OCI-LY3 (cell line): ENCODE measurements at regions not wholly inside any gene's neighbourhood (a gene's known extent, or its start where the extent isn't known, plus 50 kb on each side); places are given as distances from the start of the nearest gene placed in this dataset.

ENCODE experiments used
- H2AFZ ChIP-seq: fragments of 200-600, 300-600 bp; shearing (Covaris generic); 2 replicates; pipeline ENCODE4 v1.6.0; 2014; ENCODE audit warnings: antibody characterized with exemption, low read depth, low read length
- H3K27ac ChIP-seq: fragments of 200-600, 300-600 bp; sonication (generic); 2 replicates; pipeline ENCODE4 v1.5.1; 2014; ENCODE audit warnings: mild to moderate bottlenecking, low read length, moderate library complexity, mixed read lengths
- H3K27me3 ChIP-seq: fragments of 200-600, 300-600 bp; sonication (generic); 2 replicates; pipeline ENCODE4 v1.6.1; 2014; ENCODE audit warnings: low read depth, low read length, mixed read lengths
- H3K36me3 ChIP-seq: fragments of 200-600, 300-600 bp; sonication (generic); replicated peaks from 2 replicates; pipeline ENCODE3; 2014; ENCODE audit warnings: low read depth, low read length, mixed read lengths
- H3K4me1 ChIP-seq: fragments of 300-600, 200-600 bp; sonication (generic); 2 replicates; pipeline ENCODE4 v1.6.1; 2014; ENCODE audit warnings: low read length, mixed read lengths
- H3K4me2 ChIP-seq: fragments of 200-600, 300-600 bp; sonication (generic); 2 replicates; pipeline ENCODE4 v1.6.1; 2014; ENCODE audit warnings: low read length, mixed read lengths
- H3K4me3 ChIP-seq: fragments of 300-600, 200-600 bp; sonication (generic); 2 replicates; pipeline ENCODE4 v1.5.1; 2014; ENCODE audit warnings: antibody characterized with exemption, mild to moderate bottlenecking, low read length, moderate library complexity
- H3K79me2 ChIP-seq: fragments of 300-600, 200-600 bp; shearing (Covaris generic); 2 replicates; pipeline ENCODE4 v1.6.1; 2014; ENCODE audit warnings: mild to moderate bottlenecking, low read length, mixed read lengths
- H3K9ac ChIP-seq: fragments of 300-600, 200-600 bp; shearing (Covaris generic); 2 replicates; pipeline ENCODE4 v1.6.0; 2014; ENCODE audit warnings: mild to moderate bottlenecking, low read length, moderate library complexity
- H3K9me3 ChIP-seq: fragments of 200-600, 300-600 bp; shearing (Covaris generic); 2 replicates; pipeline ENCODE4 v1.6.1; 2014; ENCODE audit warnings: low read length, mixed read lengths; ENCODE audit not compliant: insufficient read depth
- H4K20me1 ChIP-seq: fragments of 200-600, 300-600 bp; sonication (generic); 2 replicates; pipeline ENCODE4 v1.6.1; 2016; ENCODE audit warnings: low read length, mixed read lengths; ENCODE audit not compliant: insufficient read depth
- EZH2phosphoT487 ChIP-seq: fragments of 200-600 bp; shearing (Covaris generic); IDR thresholded peaks from 2 replicates; pipeline ENCODE4 v1.6.1; 2018; ENCODE audit warnings: antibody characterized with exemption, mixed run types, low read depth
- TF ChIP-seq, protein P1 (sequence below): fragments of 200-600, 300-600 bp; sonication (generic); IDR thresholded peaks from 2 replicates; pipeline ENCODE4 v1.5.1; 2014; ENCODE audit warnings: antibody characterized with exemption, low read length, low read depth

GRCh38 chr12:66885115-66885875 is 206.4 kb upstream of the GRIP1 start:
- Histone ChIP-seq H3K27ac (no peak overlapping the region), H3K4me2 (no peak overlapping the region), H2AFZ (no peak overlapping the region), H3K36me3 (no peaks in the 10 kb centered on the region), H4K20me1 (no peaks in the 10 kb centered on the region), H3K27me3 (0 out of 2 replicates have a peak, but pooled peaks cover 2% of the 10 kb centered on the region), H3K4me3 (no peak overlapping the region), H3K4me1 (no peaks in the 10 kb centered on the region), H3K79me2 (no peaks in the 10 kb centered on the region), H3K9ac (no peak overlapping the region), H3K9me3 (no peaks in the 10 kb centered on the region)
- TF ChIP-seq EZH2phosphoT487, result no peak
- TF ChIP-seq, protein P1, sequence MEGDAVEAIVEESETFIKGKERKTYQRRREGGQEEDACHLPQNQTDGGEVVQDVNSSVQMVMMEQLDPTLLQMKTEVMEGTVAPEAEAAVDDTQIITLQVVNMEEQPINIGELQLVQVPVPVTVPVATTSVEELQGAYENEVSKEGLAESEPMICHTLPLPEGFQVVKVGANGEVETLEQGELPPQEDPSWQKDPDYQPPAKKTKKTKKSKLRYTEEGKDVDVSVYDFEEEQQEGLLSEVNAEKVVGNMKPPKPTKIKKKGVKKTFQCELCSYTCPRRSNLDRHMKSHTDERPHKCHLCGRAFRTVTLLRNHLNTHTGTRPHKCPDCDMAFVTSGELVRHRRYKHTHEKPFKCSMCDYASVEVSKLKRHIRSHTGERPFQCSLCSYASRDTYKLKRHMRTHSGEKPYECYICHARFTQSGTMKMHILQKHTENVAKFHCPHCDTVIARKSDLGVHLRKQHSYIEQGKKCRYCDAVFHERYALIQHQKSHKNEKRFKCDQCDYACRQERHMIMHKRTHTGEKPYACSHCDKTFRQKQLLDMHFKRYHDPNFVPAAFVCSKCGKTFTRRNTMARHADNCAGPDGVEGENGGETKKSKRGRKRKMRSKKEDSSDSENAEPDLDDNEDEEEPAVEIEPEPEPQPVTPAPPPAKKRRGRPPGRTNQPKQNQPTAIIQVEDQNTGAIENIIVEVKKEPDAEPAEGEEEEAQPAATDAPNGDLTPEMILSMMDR, result no peak

GRCh38 chr12:66896797-66897196 is 217.9 kb upstream of the GRIP1 start:
- Histone ChIP-seq H3K4me2 (no peak overlapping the region), H3K4me1 (peaks cover 13% of the 10 kb centered on the region), H3K36me3 (no peaks in the 10 kb centered on the region), H3K27ac (no peak overlapping the region), H3K27me3 (no peaks in the 10 kb centered on the region), H3K4me3 (no peak overlapping the region), H3K9ac (no peak overlapping the region), H3K79me2 (no peaks in the 10 kb centered on the region), H3K9me3 (no peaks in the 10 kb centered on the region), H2AFZ (no peak overlapping the region), H4K20me1 (no peaks in the 10 kb centered on the region)
- TF ChIP-seq EZH2phosphoT487, result no peak
- TF ChIP-seq, protein P1, result no peak

- H3K27me3 ChIP-seq, result no peaks in the 10 kb centered on the region
- no peak overlapping the region for H3K9ac ChIP-seq
- no peaks in the 10 kb centered on the region for H3K36me3 ChIP-seq
- H3K79me2 ChIP-seq, result no peaks in the 10 kb centered on the region
- H3K4me1 ChIP-seq, result peaks cover 13% of the 10 kb centered on the region
- no peak overlapping the region for H3K27ac ChIP-seq
- no peak overlapping the region for H3K4me2 ChIP-seq
- H3K9me3 ChIP-seq, result no peaks in the 10 kb centered on the region
- H2AFZ ChIP-seq, result no peak overlapping the region
- TF ChIP-seq, protein P1, result no peak
- TF ChIP-seq EZH2phosphoT487, result no peak
- no peaks in the 10 kb centered on the region for H4K20me1 ChIP-seq
- no peak overlapping the region for H3K4me3 ChIP-seq
Observed at GRCh38 chr12:66898700-66899469, 220.0 kb upstream of the GRIP1 start.

- H3K9me3 ChIP-seq, result no peaks in the 10 kb centered on the region
- no peaks in the 10 kb centered on the region for H3K36me3 ChIP-seq
- no peak overlapping the region for H2AFZ ChIP-seq
- H3K27me3 ChIP-seq, result no peaks in the 10 kb centered on the region
- H3K4me3 ChIP-seq, result no peak overlapping the region
- H3K4me1 ChIP-seq, result peaks cover 13% of the 10 kb centered on the region
- H3K9ac ChIP-seq, result no peak overlapping the region
- no peaks in the 10 kb centered on the region for H3K79me2 ChIP-seq
- no peak overlapping the region for H3K4me2 ChIP-seq
- H4K20me1 ChIP-seq, result no peaks in the 10 kb centered on the region
- no peak overlapping the region for H3K27ac ChIP-seq
- TF ChIP-seq EZH2phosphoT487, result no peak
- TF ChIP-seq, protein P1, result no peak
Observed at GRCh38 chr12:66899588-66899987, 220.7 kb upstream of the GRIP1 start.
